KMS-11 (cell line): ENCODE measurements at regions not wholly inside any gene's neighbourhood (a gene's known extent, or its start where the extent isn't known, plus 50 kb on each side); places are given as distances from the start of the nearest gene placed in this dataset.

Source experiments
- H2AFZ ChIP-seq: fragments of 200-600 bp; sonication (generic); 2 replicates; pipeline ENCODE4 v1.6.1; 2016; ENCODE audit warnings: antibody characterized with exemption, mixed run types, low read depth
- H3K27ac ChIP-seq: fragments of 200-600 bp; sonication (generic); 2 replicates; pipeline ENCODE4 v1.6.1; 2016; ENCODE audit warnings: mild to moderate bottlenecking, mixed run types
- H3K27me3 ChIP-seq: fragments of 200-600 bp; sonication (generic); 2 replicates; pipeline ENCODE4 v1.6.1; 2017; ENCODE audit warnings: mild to moderate bottlenecking, low read depth, mixed run types, moderate library complexity; ENCODE audit not compliant: insufficient read depth
- H3K36me3 ChIP-seq: fragments of 200-600 bp; sonication (generic); 2 replicates; pipeline ENCODE4 v1.6.1; 2017; ENCODE audit warnings: mild to moderate bottlenecking, mixed run types; ENCODE audit not compliant: insufficient read depth
- H3K4me1 ChIP-seq: fragments of 200-600 bp; sonication (generic); 2 replicates; pipeline ENCODE4 v1.6.1; 2016; ENCODE audit warnings: mild to moderate bottlenecking, low read depth, mixed run types; ENCODE audit not compliant: poor library complexity, severe bottlenecking
- H3K4me2 ChIP-seq: fragments of 200-600 bp; sonication (generic); 2 replicates; pipeline ENCODE4 v1.7.0; 2016; ENCODE audit warnings: mild to moderate bottlenecking, mixed run types
- H3K4me3 ChIP-seq: fragments of 200-600 bp; sonication (generic); IDR thresholded peaks from 2 replicates; pipeline ENCODE4 v1.6.1; 2017; ENCODE audit warnings: low read depth, low read length, mixed read lengths; ENCODE audit not compliant: insufficient read depth
- H3K79me2 ChIP-seq: fragments of 200-600 bp; sonication (generic); 2 replicates; pipeline ENCODE4 v1.6.1; 2016; ENCODE audit warnings: low read depth, mixed run types; ENCODE audit not compliant: insufficient read depth
- H3K9ac ChIP-seq: fragments of 200-600 bp; sonication (generic); 2 replicates; pipeline ENCODE4 v1.6.1; 2016; ENCODE audit warnings: mild to moderate bottlenecking, mixed run types
- H4K20me1 ChIP-seq: fragments of 200-600 bp; sonication (generic); 2 replicates; pipeline ENCODE4 v1.6.1; 2016; ENCODE audit warnings: mild to moderate bottlenecking, mixed run types; ENCODE audit not compliant: insufficient read depth
- TF ChIP-seq, protein P1 (sequence below): fragments of 200-600 bp; sonication (generic); conservative IDR thresholded peaks from 2 replicates; pipeline ENCODE4 v1.6.1; 2017; ENCODE audit warnings: low read depth, mild to moderate bottlenecking, antibody characterized with exemption, low read length, moderate library complexity, mixed read lengths

DNA sequence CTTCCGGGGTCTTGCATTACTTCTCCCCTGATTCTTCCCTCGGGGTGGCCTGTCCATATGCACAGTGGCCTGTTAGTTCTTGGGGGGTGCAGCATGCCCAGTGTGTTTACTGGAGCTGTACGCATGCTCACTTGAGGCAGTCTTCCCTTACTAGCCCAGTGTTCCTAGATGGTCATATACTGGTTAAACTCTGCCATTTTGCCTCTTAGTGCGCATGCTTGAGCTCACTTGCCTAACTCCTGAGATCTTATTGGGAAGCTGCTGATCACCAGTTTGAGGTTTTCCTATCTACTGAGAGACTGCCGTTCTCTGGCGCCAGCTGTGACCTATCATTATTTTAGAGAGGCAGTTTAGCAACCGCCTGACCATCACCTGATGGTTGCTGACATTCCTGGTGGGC is 571.2 kb downstream of the ADCYAP1 start:
- TF ChIP-seq, protein P1, sequence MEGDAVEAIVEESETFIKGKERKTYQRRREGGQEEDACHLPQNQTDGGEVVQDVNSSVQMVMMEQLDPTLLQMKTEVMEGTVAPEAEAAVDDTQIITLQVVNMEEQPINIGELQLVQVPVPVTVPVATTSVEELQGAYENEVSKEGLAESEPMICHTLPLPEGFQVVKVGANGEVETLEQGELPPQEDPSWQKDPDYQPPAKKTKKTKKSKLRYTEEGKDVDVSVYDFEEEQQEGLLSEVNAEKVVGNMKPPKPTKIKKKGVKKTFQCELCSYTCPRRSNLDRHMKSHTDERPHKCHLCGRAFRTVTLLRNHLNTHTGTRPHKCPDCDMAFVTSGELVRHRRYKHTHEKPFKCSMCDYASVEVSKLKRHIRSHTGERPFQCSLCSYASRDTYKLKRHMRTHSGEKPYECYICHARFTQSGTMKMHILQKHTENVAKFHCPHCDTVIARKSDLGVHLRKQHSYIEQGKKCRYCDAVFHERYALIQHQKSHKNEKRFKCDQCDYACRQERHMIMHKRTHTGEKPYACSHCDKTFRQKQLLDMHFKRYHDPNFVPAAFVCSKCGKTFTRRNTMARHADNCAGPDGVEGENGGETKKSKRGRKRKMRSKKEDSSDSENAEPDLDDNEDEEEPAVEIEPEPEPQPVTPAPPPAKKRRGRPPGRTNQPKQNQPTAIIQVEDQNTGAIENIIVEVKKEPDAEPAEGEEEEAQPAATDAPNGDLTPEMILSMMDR = no peak

DNA sequence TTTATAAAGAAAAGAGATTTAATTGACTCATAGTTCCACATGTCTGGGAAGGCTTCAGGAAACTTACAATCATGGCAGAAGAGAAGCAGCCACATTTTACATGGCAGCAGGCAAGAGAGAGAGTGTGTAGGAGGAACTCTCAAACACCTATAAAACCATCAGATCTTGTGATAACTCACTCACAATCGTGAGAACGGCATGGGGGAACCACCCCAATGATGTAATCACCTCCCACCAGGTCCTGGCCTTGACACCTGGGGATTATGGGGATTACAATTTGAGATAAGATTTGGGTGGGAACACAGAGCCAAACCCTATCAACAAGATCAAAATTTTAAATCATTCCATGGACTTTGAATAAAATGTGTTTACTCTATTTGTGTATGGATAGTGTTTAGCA is 575.6 kb downstream of the ADCYAP1 start:
- Histone ChIP-seq H3K4me3 (no peak overlapping the region), H2AFZ (no peak overlapping the region), H3K36me3 (no peaks in the 10 kb centered on the region), H3K27me3 (no peaks in the 10 kb centered on the region), H3K9ac (no peak overlapping the region), H3K27ac (no peak overlapping the region), H3K4me1 (no peaks in the 10 kb centered on the region), H3K4me2 (no peak overlapping the region), H4K20me1 (no peaks in the 10 kb centered on the region), H3K79me2 (no peaks in the 10 kb centered on the region)
- TF ChIP-seq, protein P1 = no peak

More for the DNA sequence above, 571.2 kb downstream of the ADCYAP1 start:
- Histone ChIP-seq H3K36me3 (no peaks in the 10 kb centered on the region), H4K20me1 (no peaks in the 10 kb centered on the region), H2AFZ (no peak overlapping the region), H3K4me3 (no peak overlapping the region), H3K4me2 (no peak overlapping the region), H3K27me3 (no peaks in the 10 kb centered on the region), H3K9ac (no peak overlapping the region), H3K4me1 (no peaks in the 10 kb centered on the region), H3K79me2 (no peaks in the 10 kb centered on the region), H3K27ac (no peak overlapping the region)

DNA sequence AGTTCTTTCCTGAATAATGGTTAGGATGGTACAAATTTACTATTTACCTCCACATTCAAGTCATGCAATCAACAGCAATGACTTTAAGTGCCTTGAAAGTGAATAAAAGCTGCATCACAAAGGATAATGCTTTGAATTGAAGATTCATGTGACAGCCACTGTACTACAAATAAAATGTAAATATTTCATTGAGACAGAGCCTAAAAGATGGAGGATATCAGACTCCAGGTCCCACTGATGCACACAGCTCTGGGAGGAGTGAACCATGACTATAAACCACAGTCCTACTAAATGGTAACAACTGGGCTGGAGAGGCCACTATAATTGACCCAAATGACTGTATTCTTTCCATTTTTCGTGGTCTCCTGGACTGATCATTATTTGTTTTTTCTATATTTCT is 576.9 kb downstream of the ADCYAP1 start:
- Histone ChIP-seq H3K36me3 (no peaks in the 10 kb centered on the region), H4K20me1 (no peaks in the 10 kb centered on the region), H3K27me3 (no peaks in the 10 kb centered on the region), H3K79me2 (no peaks in the 10 kb centered on the region), H3K4me3 (no peak overlapping the region), H3K27ac (no peak overlapping the region), H3K4me2 (no peak overlapping the region), H3K4me1 (no peaks in the 10 kb centered on the region), H2AFZ (no peak overlapping the region), H3K9ac (no peak overlapping the region)
- TF ChIP-seq, protein P1 = no peak

DNA sequence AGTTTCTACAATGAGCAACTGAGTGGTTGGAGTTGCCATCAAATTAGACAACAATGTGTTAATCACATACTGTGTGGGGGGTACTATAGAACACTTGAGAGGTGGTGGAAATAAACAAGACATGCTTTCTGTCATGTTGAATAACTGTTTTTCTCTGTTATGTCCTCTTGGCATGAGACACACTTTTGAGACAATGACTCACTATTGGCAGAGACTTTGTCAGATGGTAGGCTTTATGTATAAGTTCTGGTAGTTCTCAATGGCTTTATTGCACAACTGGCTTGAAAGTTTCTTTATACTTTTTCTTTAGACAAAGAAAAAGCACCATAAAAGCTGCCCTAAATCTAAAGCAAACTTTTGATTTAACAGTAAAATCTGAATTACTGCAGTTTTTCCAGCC is 578.7 kb downstream of the ADCYAP1 start:
- H3K9ac ChIP-seq = no peak overlapping the region
- H3K79me2 ChIP-seq = no peaks in the 10 kb centered on the region
- H3K4me3 ChIP-seq = no peak overlapping the region
- H4K20me1 ChIP-seq = no peaks in the 10 kb centered on the region
- no peaks in the 10 kb centered on the region for H3K36me3 ChIP-seq
- no peak overlapping the region for H3K4me2 ChIP-seq
- H3K4me1 ChIP-seq = no peaks in the 10 kb centered on the region
- TF ChIP-seq, protein P1 = no peak
- no peaks in the 10 kb centered on the region for H3K27me3 ChIP-seq
- no peak overlapping the region for H2AFZ ChIP-seq
- H3K27ac ChIP-seq = no peak overlapping the region
